HepG2 (cell line): ENCODE measurements at regions not wholly inside any gene's neighbourhood (a gene's known extent, or its start where the extent isn't known, plus 50 kb on each side); places are given as distances from the start of the nearest gene placed in this dataset.

ENCODE experiments used
- BORCS8-MEF2B ChIP-seq: sonication (generic); formaldehyde crosslinking; IDR thresholded peaks from 2 replicates; pipeline ENCODE4 v1.8.0; 2022; ENCODE audit warnings: mild to moderate bottlenecking, missing genetic modification reagents
- HDAC1 ChIP-seq: sonication (generic); formaldehyde crosslinking; IDR thresholded peaks from 2 replicates; pipeline ENCODE4 v1.5.1; 2020; ENCODE audit warnings: mild to moderate bottlenecking, missing genetic modification reagents
- MAX ChIP-seq: IDR thresholded peaks from 2 replicates; pipeline ENCODE4 v1.6.1; 2012; ENCODE audit warnings: inconsistent platforms
- POLR2AphosphoS5 ChIP-seq: IDR thresholded peaks from 2 replicates; pipeline ENCODE4 v1.6.1; 2012; ENCODE audit warnings: low read depth, low read length
- ZNF501 ChIP-seq: sonication (generic); formaldehyde crosslinking; IDR thresholded peaks from 2 replicates; pipeline ENCODE4 v1.5.1; 2020; ENCODE audit warnings: mild to moderate bottlenecking, moderate library complexity, missing genetic modification reagents
- ZNF549 ChIP-seq: sonication (generic); formaldehyde crosslinking; IDR thresholded peaks from 2 replicates; pipeline ENCODE4 v1.5.0; 2020; ENCODE audit warnings: missing genetic modification reagents
- TF ChIP-seq, protein P1 (sequence below): sonication (generic); formaldehyde crosslinking; IDR thresholded peaks from 2 replicates; pipeline ENCODE4 v1.4.0; 2020; ENCODE audit warnings: missing genetic modification reagents

DNA sequence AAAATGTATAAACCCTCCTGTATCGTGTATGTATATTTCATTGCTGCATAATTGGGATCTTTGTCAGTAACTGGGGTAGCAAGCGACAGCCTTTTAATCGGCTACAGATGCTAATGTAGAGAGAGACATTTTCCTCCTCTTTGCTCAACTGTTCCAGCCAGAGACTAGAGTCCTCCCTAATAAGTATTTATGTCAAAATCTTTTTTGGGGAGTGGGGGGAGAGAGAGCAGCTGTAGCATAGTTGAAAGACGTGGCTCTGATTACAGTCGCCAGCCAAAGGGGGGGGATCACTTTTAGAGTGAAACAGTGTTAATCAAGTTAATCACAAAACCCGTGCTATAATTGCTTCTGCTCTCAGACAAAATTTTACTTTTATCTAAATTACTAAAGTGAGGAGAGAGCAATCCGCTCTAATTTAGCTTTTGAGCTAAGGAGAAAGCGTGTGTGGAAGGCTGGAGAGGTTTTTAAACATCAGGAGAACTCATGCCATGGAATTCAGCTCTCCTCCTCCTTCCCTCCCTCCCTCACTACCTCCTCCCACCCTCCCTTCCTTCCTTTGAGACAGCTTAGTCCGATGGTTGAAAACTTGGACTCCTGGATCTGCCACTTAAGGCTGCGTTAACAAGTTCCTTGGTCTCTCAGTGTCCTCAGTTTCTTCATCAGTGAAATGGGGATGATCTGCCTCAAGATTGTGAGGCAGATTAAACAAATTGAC, 87.3 kb upstream of the ZNF618 start:
- TF ChIP-seq POLR2AphosphoS5 (no peak), MAX (no peak), ZNF501 (CRISPR knock-in tag) (no peak), ZNF549 (CRISPR knock-in tag) (no peak), BORCS8-MEF2B (CRISPR knock-in tag) (no peak), HDAC1 (CRISPR knock-in tag) (no peak)
- TF ChIP-seq, protein P1, sequence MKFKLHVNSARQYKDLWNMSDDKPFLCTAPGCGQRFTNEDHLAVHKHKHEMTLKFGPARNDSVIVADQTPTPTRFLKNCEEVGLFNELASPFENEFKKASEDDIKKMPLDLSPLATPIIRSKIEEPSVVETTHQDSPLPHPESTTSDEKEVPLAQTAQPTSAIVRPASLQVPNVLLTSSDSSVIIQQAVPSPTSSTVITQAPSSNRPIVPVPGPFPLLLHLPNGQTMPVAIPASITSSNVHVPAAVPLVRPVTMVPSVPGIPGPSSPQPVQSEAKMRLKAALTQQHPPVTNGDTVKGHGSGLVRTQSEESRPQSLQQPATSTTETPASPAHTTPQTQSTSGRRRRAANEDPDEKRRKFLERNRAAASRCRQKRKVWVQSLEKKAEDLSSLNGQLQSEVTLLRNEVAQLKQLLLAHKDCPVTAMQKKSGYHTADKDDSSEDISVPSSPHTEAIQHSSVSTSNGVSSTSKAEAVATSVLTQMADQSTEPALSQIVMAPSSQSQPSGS (CRISPR knock-in tag), result no peak
